AG04449 (cell line): ENCODE measurements at regions not wholly inside any gene's neighbourhood (a gene's known extent, or its start where the extent isn't known, plus 50 kb on each side); places are given as distances from the start of the nearest gene placed in this dataset.

ENCODE experiments used
- CTCF ChIA-PET: fragments of 350-600 bp; formaldehyde crosslinking; extraction: SDS; loops from one replicate; lab custom pipeline; 2021; ENCODE audit warnings: antibody characterized with exemption; lab: Yijun Ruan, JAX
- POLR2A ChIA-PET: fragments of 400-600, 350-600 bp; formaldehyde crosslinking; extraction: SDS; loops from one replicate; lab custom pipeline; 2020; ENCODE audit warnings: antibody characterized with exemption, inconsistent platforms; lab: Yijun Ruan, JAX
- DNase-seq: peaks from one replicate; pipeline ENCODE4 v3.0.0-alpha.2; 2010; ENCODE audit warnings: low read depth, low spot score
- H3K4me3 ChIP-seq: 2 replicates; pipeline ENCODE4 v1.5.1; 2011; ENCODE audit warnings: low read depth, mild to moderate bottlenecking, control low read depth, low read length
- CTCF ChIP-seq: IDR thresholded peaks from one replicate; pipeline ENCODE4 v1.5.1; 2011; ENCODE audit warnings: mild to moderate bottlenecking, moderate library complexity, low read length, control low read depth, inconsistent platforms; ENCODE audit not compliant: insufficient read depth; ENCODE audit errors: missing control alignments

DNA sequence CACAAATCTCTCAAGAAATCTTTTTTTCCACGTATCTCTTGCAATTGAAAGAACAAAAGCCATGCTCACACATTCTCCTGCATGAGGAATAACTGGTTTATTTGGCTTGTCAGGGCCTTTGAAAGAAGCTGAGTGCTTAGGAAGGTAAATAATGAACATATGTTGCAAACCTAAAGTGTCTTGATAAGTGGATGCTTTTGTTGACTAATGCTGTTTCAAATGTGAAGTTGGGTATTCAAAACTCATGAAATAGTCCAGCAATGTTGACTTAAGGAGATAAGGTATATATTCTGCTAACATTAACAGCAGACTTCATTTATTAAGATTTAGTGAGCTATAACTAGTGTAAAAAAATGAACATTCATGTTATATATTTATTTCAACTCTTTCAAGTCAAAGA is 1792.7 kb upstream of the MIR17HG start:
- CTCF ChIA-PET = no interaction called here
- TF ChIP-seq CTCF = no peak
- no peak for DNase-seq
- POLR2A ChIA-PET = no interaction called here
- no peak overlapping the region for H3K4me3 ChIP-seq

- CTCF ChIA-PET = no interaction called here
- DNase-seq = no peak
- POLR2A ChIA-PET = no interaction called here
- no peak for TF ChIP-seq CTCF
- no peak overlapping the region for H3K4me3 ChIP-seq
These were observed 1781.9 kb upstream of the MIR17HG start for GRCh38 chr13:89565476-89566100.

GRCh38 chr13:89567025-89567424 is 1780.5 kb upstream of the MIR17HG start:
- no peak for DNase-seq
- no peak for TF ChIP-seq CTCF
- ChIA-PET CTCF (no interaction called here), POLR2A (no interaction called here)
- no peak overlapping the region for H3K4me3 ChIP-seq

DNA sequence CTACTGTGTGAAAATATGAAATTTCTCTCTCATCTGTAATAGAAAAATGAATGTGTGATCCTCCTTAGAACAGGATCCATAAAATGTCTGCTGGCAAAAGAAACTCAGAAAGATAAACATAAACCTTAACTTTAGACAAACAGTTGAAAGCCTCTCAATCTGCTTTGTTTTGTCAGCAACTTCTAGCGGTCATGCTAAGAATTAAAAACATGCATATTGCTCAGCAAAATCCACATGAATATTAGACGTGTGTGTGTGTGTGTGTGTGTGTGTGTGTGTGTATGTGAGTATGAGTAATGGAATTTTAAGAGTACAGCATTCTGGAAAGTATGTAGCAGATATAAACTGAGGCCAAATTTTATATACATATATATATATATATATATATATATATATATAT is 1779.2 kb upstream of the MIR17HG start:
- ChIA-PET CTCF (no interaction called here), POLR2A (no interaction called here)
- no peak for TF ChIP-seq CTCF
- H3K4me3 ChIP-seq = no peak overlapping the region
- DNase-seq = no peak

DNA sequence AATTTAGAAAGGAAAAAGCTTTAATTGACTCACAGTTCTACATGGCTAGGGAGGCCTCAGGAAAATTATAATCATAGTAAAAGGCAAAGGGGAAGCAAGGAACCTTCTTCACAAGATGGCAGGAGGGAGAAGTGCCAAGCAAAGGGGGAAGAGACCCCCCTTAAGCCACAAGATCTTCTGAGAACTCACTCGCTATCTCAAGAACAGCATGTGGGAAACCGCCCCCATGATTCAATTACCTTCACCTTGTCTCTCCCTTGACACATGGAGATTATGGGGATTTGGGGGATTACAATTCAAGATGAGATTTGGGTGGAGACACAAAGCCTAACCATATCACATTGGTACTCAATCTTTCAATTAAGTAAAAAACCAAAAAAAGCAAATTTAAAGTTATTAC is 1778.7 kb upstream of the MIR17HG start:
- ChIA-PET CTCF (no interaction called here), POLR2A (no interaction called here)
- H3K4me3 ChIP-seq = no peak overlapping the region
- no peak for TF ChIP-seq CTCF
- no peak for DNase-seq

- ChIA-PET POLR2A (no interaction called here), CTCF (no interaction called here)
- no peak for TF ChIP-seq CTCF
- no peak overlapping the region for H3K4me3 ChIP-seq
- DNase-seq = no peak
These were observed 1775.8 kb upstream of the MIR17HG start for GRCh38 chr13:89571676-89572075.
